ENCODE measurements at regions not wholly inside any gene's neighbourhood (a gene's known extent, or its start where the extent isn't known, plus 50 kb on each side); places are given as distances from the start of the nearest gene placed in this dataset.

DNA sequence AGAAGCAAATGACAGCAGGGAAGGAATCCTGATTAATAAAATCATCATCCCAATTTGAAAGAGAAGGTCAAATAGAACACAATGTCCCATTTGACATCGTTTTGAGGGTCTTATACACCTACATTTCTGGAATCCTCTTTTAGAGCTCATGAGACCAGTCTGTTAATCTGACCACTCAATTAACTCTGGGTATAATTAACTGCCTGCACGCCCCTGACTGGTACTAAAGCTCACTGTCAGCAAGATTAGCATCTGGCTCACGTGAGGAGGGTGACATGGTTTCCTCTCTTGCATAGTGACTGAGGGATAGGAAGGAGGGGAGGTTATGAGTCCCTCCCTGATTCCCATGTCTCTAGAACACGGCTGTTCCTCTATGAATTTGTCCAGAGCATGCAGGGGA lies 124.3 kb downstream of the ICOS start:
- ChIA-PET CTCF (no interaction called here), POLR2A (no interaction called here)
- no peak overlapping the region for H3K4me3 ChIP-seq (ENCODE audit: low read depth, low read length)
- H3K9me3 ChIP-seq (ENCODE audit: control insufficient read depth, insufficient read depth, low read depth, low read length): no peaks in the 10 kb centered on the region
- H3K4me1 ChIP-seq (ENCODE audit: control insufficient read depth, insufficient read depth, low read length): no peaks in the 10 kb centered on the region
- no peak overlapping the region for H3K27ac ChIP-seq (ENCODE audit: extremely low read depth, low read depth, low read length)
- TF ChIP-seq ZNF132 (tag by site-specific recombination; IDR thresholded peaks at IDR 0.05; ENCODE audit: borderline replicate concordance) (no peak), ZFP41 (tag by site-specific recombination; IDR thresholded peaks at IDR 0.05; ENCODE audit: borderline replicate concordance) (no peak), KLF16 (tag by site-specific recombination; IDR thresholded peaks at IDR 0.05) (no peak), ZNF239 (tag by site-specific recombination; IDR thresholded peaks at IDR 0.05) (no peak)
- TF ChIP-seq, protein P1, sequence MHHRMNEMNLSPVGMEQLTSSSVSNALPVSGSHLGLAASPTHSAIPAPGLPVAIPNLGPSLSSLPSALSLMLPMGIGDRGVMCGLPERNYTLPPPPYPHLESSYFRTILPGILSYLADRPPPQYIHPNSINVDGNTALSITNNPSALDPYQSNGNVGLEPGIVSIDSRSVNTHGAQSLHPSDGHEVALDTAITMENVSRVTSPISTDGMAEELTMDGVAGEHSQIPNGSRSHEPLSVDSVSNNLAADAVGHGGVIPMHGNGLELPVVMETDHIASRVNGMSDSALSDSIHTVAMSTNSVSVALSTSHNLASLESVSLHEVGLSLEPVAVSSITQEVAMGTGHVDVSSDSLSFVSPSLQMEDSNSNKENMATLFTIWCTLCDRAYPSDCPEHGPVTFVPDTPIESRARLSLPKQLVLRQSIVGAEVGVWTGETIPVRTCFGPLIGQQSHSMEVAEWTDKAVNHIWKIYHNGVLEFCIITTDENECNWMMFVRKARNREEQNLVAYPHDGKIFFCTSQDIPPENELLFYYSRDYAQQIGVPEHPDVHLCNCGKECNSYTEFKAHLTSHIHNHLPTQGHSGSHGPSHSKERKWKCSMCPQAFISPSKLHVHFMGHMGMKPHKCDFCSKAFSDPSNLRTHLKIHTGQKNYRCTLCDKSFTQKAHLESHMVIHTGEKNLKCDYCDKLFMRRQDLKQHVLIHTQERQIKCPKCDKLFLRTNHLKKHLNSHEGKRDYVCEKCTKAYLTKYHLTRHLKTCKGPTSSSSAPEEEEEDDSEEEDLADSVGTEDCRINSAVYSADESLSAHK (tag by site-specific recombination; IDR thresholded peaks at IDR 0.05): no peak
- TF ChIP-seq, protein P2, sequence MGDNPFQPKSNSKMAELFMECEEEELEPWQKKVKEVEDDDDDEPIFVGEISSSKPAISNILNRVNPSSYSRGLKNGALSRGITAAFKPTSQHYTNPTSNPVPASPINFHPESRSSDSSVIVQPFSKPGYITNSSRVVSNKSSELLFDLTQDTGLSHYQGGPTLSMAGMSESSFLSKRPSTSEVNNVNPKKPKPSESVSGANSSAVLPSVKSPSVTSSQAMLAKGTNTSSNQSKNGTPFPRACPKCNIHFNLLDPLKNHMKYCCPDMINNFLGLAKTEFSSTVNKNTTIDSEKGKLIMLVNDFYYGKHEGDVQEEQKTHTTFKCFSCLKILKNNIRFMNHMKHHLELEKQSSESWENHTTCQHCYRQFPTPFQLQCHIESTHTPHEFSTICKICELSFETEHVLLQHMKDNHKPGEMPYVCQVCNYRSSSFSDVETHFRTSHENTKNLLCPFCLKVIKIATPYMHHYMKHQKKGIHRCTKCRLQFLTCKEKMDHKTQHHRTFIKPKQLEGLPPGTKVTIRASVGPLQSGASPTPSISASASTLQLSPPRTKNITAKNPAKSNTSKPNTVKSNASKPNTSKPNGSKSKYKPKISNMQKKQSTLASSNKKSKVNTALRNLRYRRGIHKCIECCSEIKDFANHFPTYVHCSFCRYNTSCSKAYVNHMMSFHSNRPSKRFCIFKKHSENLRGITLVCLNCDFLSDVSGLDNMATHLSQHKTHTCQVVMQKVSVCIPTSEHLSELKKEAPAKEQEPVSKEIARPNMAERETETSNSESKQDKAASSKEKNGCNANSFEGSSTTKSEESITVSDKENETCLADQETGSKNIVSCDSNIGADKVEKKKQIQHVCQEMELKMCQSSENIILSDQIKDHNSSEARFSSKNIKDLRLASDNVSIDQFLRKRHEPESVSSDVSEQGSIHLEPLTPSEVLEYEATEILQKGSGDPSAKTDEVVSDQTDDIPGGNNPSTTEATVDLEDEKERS (tag by site-specific recombination; IDR thresholded peaks at IDR 0.05): no peak
- H3K36me3 ChIP-seq (ENCODE audit: control insufficient read depth in 2 of 2, insufficient read depth in 1 of 2, low read length in 2 of 2): no peaks in the 10 kb centered on the region

DNA sequence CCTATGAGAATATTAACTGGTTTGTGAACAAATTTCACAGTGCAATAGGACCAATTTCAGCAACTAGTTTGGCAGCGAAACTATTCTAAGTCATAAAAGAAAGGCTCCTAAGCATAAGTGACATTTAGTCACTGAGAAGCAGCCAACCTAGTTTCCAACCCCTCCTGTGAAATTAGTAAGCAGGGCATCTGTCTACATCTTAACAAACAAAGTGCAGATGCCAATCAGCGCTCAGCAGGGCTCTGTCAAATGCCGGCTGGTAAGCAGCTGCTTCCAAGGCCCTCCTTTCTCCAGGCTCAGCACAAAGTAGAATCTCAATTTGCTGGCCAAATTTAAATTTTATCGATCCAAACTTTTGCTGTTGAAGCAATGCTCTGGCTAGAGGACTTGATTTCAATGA lies 124.7 kb downstream of the ICOS start:
- POLR2A ChIA-PET: no interaction called here
- Histone ChIP-seq H3K9me3 (ENCODE audit: control insufficient read depth, insufficient read depth, low read depth, low read length) (no peaks in the 10 kb centered on the region), H3K27ac (ENCODE audit: extremely low read depth, low read depth, low read length) (no peak overlapping the region), H3K4me3 (ENCODE audit: low read depth, low read length) (no peak overlapping the region), H3K4me1 (ENCODE audit: control insufficient read depth, insufficient read depth, low read length) (no peaks in the 10 kb centered on the region), H3K36me3 (ENCODE audit: control insufficient read depth in 2 of 2, insufficient read depth in 1 of 2, low read length in 2 of 2) (no peaks in the 10 kb centered on the region)
- CTCF ChIA-PET: no interaction called here
- TF ChIP-seq, protein P3, sequence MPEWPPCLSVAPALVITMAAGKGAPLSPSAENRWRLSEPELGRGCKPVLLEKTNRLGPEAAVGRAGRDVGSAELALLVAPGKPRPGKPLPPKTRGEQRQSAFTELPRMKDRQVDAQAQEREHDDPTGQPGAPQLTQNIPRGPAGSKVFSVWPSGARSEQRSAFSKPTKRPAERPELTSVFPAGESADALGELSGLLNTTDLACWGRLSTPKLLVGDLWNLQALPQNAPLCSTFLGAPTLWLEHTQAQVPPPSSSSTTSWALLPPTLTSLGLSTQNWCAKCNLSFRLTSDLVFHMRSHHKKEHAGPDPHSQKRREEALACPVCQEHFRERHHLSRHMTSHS (tag by site-specific recombination; IDR thresholded peaks at IDR 0.05): no peak
- TF ChIP-seq ZSCAN23 (tag by site-specific recombination; IDR thresholded peaks at IDR 0.05) (no peak), ZNF501 (tag by site-specific recombination; IDR thresholded peaks at IDR 0.05) (no peak), ZNF23 (tag by site-specific recombination; IDR thresholded peaks at IDR 0.05; ENCODE audit: borderline replicate concordance) (no peak)
- TF ChIP-seq, protein P4, sequence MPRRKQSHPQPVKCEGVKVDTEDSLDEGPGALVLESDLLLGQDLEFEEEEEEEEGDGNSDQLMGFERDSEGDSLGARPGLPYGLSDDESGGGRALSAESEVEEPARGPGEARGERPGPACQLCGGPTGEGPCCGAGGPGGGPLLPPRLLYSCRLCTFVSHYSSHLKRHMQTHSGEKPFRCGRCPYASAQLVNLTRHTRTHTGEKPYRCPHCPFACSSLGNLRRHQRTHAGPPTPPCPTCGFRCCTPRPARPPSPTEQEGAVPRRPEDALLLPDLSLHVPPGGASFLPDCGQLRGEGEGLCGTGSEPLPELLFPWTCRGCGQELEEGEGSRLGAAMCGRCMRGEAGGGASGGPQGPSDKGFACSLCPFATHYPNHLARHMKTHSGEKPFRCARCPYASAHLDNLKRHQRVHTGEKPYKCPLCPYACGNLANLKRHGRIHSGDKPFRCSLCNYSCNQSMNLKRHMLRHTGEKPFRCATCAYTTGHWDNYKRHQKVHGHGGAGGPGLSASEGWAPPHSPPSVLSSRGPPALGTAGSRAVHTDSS (tag by site-specific recombination; IDR thresholded peaks at IDR 0.05): no peak
- TF ChIP-seq, protein P5, sequence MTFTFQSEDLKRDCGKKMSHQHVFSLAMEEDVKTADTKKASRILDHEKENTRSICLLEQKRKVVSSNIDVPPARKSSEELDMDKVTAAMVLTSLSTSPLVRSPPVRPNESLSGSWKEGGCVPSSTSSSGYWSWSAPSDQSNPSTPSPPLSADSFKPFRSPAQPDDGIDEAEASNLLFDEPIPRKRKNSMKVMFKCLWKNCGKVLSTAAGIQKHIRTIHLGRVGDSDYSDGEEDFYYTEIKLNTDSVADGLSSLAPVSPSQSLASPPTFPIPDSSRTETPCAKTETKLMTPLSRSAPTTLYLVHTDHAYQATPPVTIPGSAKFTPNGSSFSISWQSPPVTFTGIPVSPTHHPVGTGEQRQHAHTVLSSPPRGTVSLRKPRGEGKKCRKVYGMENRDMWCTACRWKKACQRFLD (tag by site-specific recombination; IDR thresholded peaks at IDR 0.05): no peak
- TF ChIP-seq, protein P6, sequence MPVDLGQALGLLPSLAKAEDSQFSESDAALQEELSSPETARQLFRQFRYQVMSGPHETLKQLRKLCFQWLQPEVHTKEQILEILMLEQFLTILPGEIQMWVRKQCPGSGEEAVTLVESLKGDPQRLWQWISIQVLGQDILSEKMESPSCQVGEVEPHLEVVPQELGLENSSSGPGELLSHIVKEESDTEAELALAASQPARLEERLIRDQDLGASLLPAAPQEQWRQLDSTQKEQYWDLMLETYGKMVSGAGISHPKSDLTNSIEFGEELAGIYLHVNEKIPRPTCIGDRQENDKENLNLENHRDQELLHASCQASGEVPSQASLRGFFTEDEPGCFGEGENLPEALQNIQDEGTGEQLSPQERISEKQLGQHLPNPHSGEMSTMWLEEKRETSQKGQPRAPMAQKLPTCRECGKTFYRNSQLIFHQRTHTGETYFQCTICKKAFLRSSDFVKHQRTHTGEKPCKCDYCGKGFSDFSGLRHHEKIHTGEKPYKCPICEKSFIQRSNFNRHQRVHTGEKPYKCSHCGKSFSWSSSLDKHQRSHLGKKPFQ (tag by site-specific recombination; IDR thresholded peaks at IDR 0.05): no peak

All from HEK293 (cell line).